ENCODE measurements at regions not wholly inside any gene's neighbourhood (a gene's known extent, or its start where the extent isn't known, plus 50 kb on each side); places are given as distances from the start of the nearest gene placed in this dataset.

DNA sequence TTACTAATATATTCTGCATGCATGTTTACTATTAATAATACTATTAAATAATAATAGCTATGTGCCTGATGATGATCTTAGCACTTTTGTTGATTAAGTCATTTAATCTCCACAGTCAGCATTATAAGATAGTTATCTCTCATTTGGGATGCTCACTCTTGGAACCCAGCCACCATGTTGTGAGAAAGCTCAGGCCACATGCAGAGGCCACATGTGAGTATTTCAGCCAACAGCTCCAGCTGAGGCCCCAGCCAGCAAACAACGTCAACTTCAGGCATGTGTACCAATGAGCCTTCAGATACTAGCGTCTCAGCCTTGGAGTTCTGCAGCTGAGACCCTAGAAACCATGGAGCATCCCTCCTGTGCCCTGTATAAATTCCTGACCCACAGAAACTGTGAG, 798.1 kb upstream of the LRRC4C start:
- Histone ChIP-seq H3K9ac (replicated peaks; ENCODE audit: extremely low read depth, insufficient read depth, low read length) (no peak overlapping the region), H3K27me3 (ENCODE audit: control insufficient read depth in 2 of 2, insufficient read depth in 2 of 2, low read length in 2 of 2) (no peaks in the 10 kb centered on the region), H3K4me1 (ENCODE audit: control insufficient read depth, extremely low read depth, insufficient read depth, low read length) (no peaks in the 10 kb centered on the region), H3K4me3 (replicated peaks in 1 of 3; ENCODE audit: insufficient read depth in 1 of 3, low read depth in 1 of 3, low read length in 3 of 3) (no peak overlapping the region), H2AFZ (ENCODE audit: low read depth, low read length) (no peak overlapping the region), H3K9me1 (replicated peaks; ENCODE audit: control insufficient read depth, extremely low read depth, insufficient read depth, low read length) (no peaks in the 10 kb centered on the region), H3K79me2 (ENCODE audit: control insufficient read depth, insufficient read depth, low read length) (no peaks in the 10 kb centered on the region), H3K9me3 (replicated peaks; ENCODE audit: control insufficient read depth, insufficient read depth, low read length) (no peaks in the 10 kb centered on the region), H3K36me3 (ENCODE audit: control insufficient read depth in 2 of 2, extremely low read depth in 1 of 2, insufficient read depth in 2 of 2, low read length in 2 of 2) (no peaks in the 10 kb centered on the region), H3K27ac (ENCODE audit: insufficient read depth, low read depth, low read length) (no peak overlapping the region), H4K20me1 (replicated peaks; ENCODE audit: control insufficient read depth, extremely low read depth, insufficient read depth, low read length) (no peaks in the 10 kb centered on the region), H3K4me2 (ENCODE audit: insufficient read depth, low read length) (no peak overlapping the region)
- FAIRE-seq: no peak
- no peak for DNase-seq (ENCODE audit: low read depth, low spot score)
- BruUV-seq (replicated peaks): no TSS peak
- dilution Hi-C loops (cut with MboI; ENCODE audit: extremely low pct_ligation_motif_present, low sequenced_read_pairs) (no loop called here), intact Hi-C loops (cut with micrococcal nuclease) (no loop called here)
- no peak for TF ChIP-seq FOS (IDR thresholded peaks at IDR 0.05; ENCODE audit: borderline replicate concordance, insufficient read depth, low read length)
- TF ChIP-seq POLR2AphosphoS5 (IDR thresholded peaks at IDR 0.05; ENCODE audit: insufficient read depth, low read depth, low read length): no peak
- no peak for TF ChIP-seq MYC (IDR thresholded peaks at IDR 0.05; ENCODE audit: low read depth, low read length)
- TF ChIP-seq, protein P1, sequence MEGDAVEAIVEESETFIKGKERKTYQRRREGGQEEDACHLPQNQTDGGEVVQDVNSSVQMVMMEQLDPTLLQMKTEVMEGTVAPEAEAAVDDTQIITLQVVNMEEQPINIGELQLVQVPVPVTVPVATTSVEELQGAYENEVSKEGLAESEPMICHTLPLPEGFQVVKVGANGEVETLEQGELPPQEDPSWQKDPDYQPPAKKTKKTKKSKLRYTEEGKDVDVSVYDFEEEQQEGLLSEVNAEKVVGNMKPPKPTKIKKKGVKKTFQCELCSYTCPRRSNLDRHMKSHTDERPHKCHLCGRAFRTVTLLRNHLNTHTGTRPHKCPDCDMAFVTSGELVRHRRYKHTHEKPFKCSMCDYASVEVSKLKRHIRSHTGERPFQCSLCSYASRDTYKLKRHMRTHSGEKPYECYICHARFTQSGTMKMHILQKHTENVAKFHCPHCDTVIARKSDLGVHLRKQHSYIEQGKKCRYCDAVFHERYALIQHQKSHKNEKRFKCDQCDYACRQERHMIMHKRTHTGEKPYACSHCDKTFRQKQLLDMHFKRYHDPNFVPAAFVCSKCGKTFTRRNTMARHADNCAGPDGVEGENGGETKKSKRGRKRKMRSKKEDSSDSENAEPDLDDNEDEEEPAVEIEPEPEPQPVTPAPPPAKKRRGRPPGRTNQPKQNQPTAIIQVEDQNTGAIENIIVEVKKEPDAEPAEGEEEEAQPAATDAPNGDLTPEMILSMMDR (IDR thresholded peaks at IDR 0.05; ENCODE audit: extremely low read depth in 1 of 2, insufficient read depth in 1 of 2, low read depth in 1 of 2, low read length in 2 of 2): no peak
- no peak for TF ChIP-seq MAX (IDR thresholded peaks at IDR 0.05; ENCODE audit: insufficient read depth, insufficient read length)
- TF ChIP-seq EZH2 (IDR thresholded peaks at IDR 0.05; ENCODE audit: borderline replicate concordance, low read depth, low read length, severe bottlenecking): no peak
- TF ChIP-seq GATA2 (IDR thresholded peaks at IDR 0.05; ENCODE audit: insufficient read depth, insufficient read length, low read depth, low read length): no peak
- no peak for TF ChIP-seq POLR2A (IDR thresholded peaks at IDR 0.05; ENCODE audit: low read depth, low read length)
- no peak for TF ChIP-seq JUN (IDR thresholded peaks at IDR 0.05; ENCODE audit: borderline replicate concordance, insufficient read depth, insufficient read length, low read depth)
- ChIA-PET CTCF (interaction anchor here (0.9 kb wide), 1 partner anchor 13 kb away, joined by 3 read pairs; no protein-coding TSS in a partner anchor), POLR2A (no interaction called here)

Measured in endothelial cell of umbilical vein (primary cell).